Vagina (tissue), 2 donors: ENCODE measurements at regions not wholly inside any gene's neighbourhood (a gene's known extent, or its start where the extent isn't known, plus 50 kb on each side); places are given as distances from the start of the nearest gene placed in this dataset.

Source experiments
- DNase-seq, 2 donors: peaks; one replicate each; pipeline ENCODE4 v3.0.0-alpha.2; 2017; ENCODE audit errors: extremely low spot score in 2 of 2
- H3K27ac ChIP-seq: fragments of 200-600 bp; sonication (generic); one replicate; pipeline ENCODE4 v1.5.1; 2019
- H3K27me3 ChIP-seq: fragments of 200-600 bp; sonication (generic); one replicate; pipeline ENCODE4 v1.5.1; 2019
- H3K36me3 ChIP-seq, 2 donors: fragments of 200-600 bp; sonication (generic); one replicate each; pipeline ENCODE4 v1.5.1; 2017 to 2019
- H3K4me1 ChIP-seq: fragments of 200-600 bp; sonication (generic); one replicate; pipeline ENCODE4 v1.5.1; 2019
- H3K4me3 ChIP-seq, 2 donors: fragments of 200-600 bp; sonication (generic); 1 replicate in 1 of 2; 2 replicates in 1 of 2; pipeline ENCODE4 v1.5.1; 2016 to 2019
- H3K9me3 ChIP-seq: fragments of 200-600 bp; sonication (generic); one replicate; pipeline ENCODE4 v1.5.1; 2019
- POLR2A ChIP-seq, 2 donors: fragments of 450-650 bp; IDR thresholded peaks; one replicate each; pipeline ENCODE4 v1.6.1; 2017; ENCODE audit warnings: antibody characterized with exemption in 2 of 2, mild to moderate bottlenecking in 2 of 2, moderate library complexity in 2 of 2
- POLR2AphosphoS5 ChIP-seq, 2 donors: sonication (generic); formaldehyde crosslinking; IDR thresholded peaks; one replicate each; pipeline ENCODE4 v1.9.0; 2017; ENCODE audit warnings: antibody characterized with exemption in 2 of 2, mild to moderate bottlenecking in 2 of 2, low read depth in 1 of 2; ENCODE audit not compliant: insufficient read depth in 1 of 2
- intact Hi-C: fragments of 100-400 bp; cut with DNase I; formaldehyde crosslinking; loops from one replicate; pipeline ENCODE4 v1.15.1; 2023
- TF ChIP-seq, protein P1 (sequence below), 3 experiments: fragments of 450-650 bp in 2 of 3; fragments of 200-600 bp in 1 of 3; sonication (generic) in 1 of 3; IDR thresholded peaks; one replicate each; pipeline ENCODE4 v1.5.1; 2017 to 2019; ENCODE audit warnings: antibody characterized with exemption in 3 of 3, mild to moderate bottlenecking in 2 of 3, moderate library complexity in 2 of 3

DNA sequence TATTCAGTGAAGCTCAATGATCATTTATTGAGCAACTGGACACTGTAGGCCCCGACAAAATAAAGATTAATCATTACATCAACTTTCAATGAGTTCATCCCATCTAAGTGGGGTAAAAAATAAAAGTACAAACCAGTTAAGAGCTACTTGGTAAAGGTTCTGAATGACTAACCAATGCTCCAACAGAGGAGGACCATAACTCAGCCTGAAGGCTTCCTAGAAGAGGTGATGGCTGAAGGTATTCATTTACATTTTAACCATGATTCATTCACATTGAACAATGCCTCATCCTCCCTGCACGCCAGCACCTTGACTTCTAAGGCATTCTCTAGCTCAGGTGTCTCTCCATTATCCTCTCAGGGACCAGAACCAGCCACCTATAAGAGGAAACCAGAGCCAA lies 201.4 kb downstream of the ZNF462 start:
- no peak overlapping the region for H3K4me3 ChIP-seq
- TF ChIP-seq, protein P1, sequence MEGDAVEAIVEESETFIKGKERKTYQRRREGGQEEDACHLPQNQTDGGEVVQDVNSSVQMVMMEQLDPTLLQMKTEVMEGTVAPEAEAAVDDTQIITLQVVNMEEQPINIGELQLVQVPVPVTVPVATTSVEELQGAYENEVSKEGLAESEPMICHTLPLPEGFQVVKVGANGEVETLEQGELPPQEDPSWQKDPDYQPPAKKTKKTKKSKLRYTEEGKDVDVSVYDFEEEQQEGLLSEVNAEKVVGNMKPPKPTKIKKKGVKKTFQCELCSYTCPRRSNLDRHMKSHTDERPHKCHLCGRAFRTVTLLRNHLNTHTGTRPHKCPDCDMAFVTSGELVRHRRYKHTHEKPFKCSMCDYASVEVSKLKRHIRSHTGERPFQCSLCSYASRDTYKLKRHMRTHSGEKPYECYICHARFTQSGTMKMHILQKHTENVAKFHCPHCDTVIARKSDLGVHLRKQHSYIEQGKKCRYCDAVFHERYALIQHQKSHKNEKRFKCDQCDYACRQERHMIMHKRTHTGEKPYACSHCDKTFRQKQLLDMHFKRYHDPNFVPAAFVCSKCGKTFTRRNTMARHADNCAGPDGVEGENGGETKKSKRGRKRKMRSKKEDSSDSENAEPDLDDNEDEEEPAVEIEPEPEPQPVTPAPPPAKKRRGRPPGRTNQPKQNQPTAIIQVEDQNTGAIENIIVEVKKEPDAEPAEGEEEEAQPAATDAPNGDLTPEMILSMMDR (IDR thresholded peaks at IDR 0.05): no peak
- TF ChIP-seq POLR2AphosphoS5 (IDR thresholded peaks at IDR 0.05; ENCODE audit: insufficient read depth in 1 of 2, low read depth in 1 of 2) (no peak), POLR2A (IDR thresholded peaks at IDR 0.05) (no peak)
- no peaks in the 10 kb centered on the region for H3K36me3 ChIP-seq
- intact Hi-C loops: no loop called here
- no peaks in the 10 kb centered on the region for H3K4me1 ChIP-seq
- DNase-seq: no peak
- H3K9me3 ChIP-seq: no peaks in the 10 kb centered on the region
- no peaks in the 10 kb centered on the region for H3K27me3 ChIP-seq
- H3K27ac ChIP-seq: no peak overlapping the region

DNA sequence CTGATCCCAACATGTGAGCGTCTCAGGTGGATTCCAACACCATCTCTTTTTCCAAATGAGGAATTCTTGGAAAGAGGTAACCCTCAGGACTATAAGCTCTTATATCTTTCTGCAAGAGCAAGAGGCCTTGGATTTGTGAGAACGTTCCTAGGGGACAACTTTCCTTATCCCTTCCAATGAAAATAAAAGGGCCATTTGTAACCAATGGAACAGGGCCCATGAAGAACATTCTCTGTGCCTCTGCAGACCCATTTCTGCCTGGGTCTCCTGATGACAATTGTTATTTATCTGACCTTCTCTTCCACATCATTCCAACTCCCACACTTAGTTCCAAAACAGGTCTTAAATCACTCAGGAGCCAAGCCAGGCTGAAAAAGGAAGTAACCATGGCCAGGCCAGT lies 202.6 kb downstream of the ZNF462 start:
- DNase-seq: no peak
- TF ChIP-seq, protein P1 (IDR thresholded peaks at IDR 0.05): no peak
- no peak for TF ChIP-seq POLR2A (IDR thresholded peaks at IDR 0.05)
- no peak for TF ChIP-seq POLR2AphosphoS5 (IDR thresholded peaks at IDR 0.05; ENCODE audit: insufficient read depth in 1 of 2, low read depth in 1 of 2)
- H3K4me1 ChIP-seq: no peaks in the 10 kb centered on the region
- no peaks in the 10 kb centered on the region for H3K9me3 ChIP-seq
- no peak overlapping the region for H3K4me3 ChIP-seq
- no peaks in the 10 kb centered on the region for H3K27me3 ChIP-seq
- intact Hi-C loops: no loop called here
- H3K27ac ChIP-seq: no peak overlapping the region
- H3K36me3 ChIP-seq: no peaks in the 10 kb centered on the region

DNA sequence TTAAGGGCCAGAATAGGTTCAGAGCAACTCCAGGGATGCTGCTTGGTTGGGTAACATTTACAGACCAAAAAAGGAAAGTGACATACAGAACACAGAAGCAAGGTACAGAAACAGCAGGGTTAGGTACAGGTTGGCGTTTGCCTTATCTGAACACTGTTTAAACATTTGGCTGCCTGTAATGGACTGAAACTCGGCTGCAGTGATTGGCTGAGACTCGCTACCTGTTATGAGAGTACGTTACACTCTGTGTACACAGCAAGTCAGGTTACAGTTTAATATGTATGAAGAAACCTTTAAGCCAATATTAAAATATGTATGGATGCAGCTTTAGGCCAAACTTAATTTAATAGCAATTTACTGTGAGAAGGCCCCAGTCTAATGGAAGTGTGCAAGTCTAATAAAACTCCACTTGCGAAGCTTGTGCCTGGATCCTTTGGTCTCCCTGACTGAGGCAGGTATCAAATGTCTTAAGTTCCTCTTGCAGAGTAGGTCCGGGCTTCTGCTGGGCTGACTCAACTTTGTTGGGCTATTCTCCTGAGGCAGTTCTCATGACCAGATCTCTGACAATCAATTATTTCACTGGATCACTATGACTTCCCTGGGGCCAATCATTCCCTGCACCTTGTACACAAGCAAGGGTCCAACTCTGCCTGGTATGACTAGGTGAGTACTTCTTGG lies 204.9 kb downstream of the ZNF462 start:
- intact Hi-C loops: no loop called here
- TF ChIP-seq POLR2A (IDR thresholded peaks at IDR 0.05) (no peak), POLR2AphosphoS5 (IDR thresholded peaks at IDR 0.05; ENCODE audit: insufficient read depth in 1 of 2, low read depth in 1 of 2) (no peak)
- TF ChIP-seq, protein P1 (IDR thresholded peaks at IDR 0.05): no peak
- Histone ChIP-seq H3K9me3 (no peaks in the 10 kb centered on the region), H3K36me3 (no peaks in the 10 kb centered on the region), H3K4me1 (no peaks in the 10 kb centered on the region), H3K27me3 (no peaks in the 10 kb centered on the region), H3K4me3 (no peak overlapping the region), H3K27ac (no peak overlapping the region)
- no peak for DNase-seq

- H3K9me3 ChIP-seq: no peaks in the 10 kb centered on the region
- intact Hi-C loops: no loop called here
- DNase-seq: no peak
These were observed 205.6 kb downstream of the ZNF462 start for GRCh38 chr9:107068581-107068980.

GRCh38 chr9:107070586-107070985 lies 207.6 kb downstream of the ZNF462 start:
- H3K36me3 ChIP-seq: no peaks in the 10 kb centered on the region
- no peak for DNase-seq
- no peaks in the 10 kb centered on the region for H3K27me3 ChIP-seq
- no peak overlapping the region for H3K4me3 ChIP-seq
- H3K4me1 ChIP-seq: no peaks in the 10 kb centered on the region
- intact Hi-C loops: no loop called here
- H3K27ac ChIP-seq: no peak overlapping the region
- TF ChIP-seq POLR2AphosphoS5 (IDR thresholded peaks at IDR 0.05; ENCODE audit: insufficient read depth in 1 of 2, low read depth in 1 of 2) (no peak), POLR2A (IDR thresholded peaks at IDR 0.05) (no peak)
- TF ChIP-seq, protein P1 (IDR thresholded peaks at IDR 0.05): no peak
- H3K9me3 ChIP-seq: no peaks in the 10 kb centered on the region

More at GRCh38 chr9:107068581-107068980, 205.6 kb downstream of the ZNF462 start:
- Histone ChIP-seq H3K4me3 (no peak overlapping the region), H3K27me3 (no peaks in the 10 kb centered on the region), H3K27ac (no peak overlapping the region), H3K4me1 (no peaks in the 10 kb centered on the region), H3K36me3 (no peaks in the 10 kb centered on the region)
- TF ChIP-seq POLR2A (IDR thresholded peaks at IDR 0.05): no peak
- TF ChIP-seq, protein P1 (IDR thresholded peaks at IDR 0.05): no peak
- no peak for TF ChIP-seq POLR2AphosphoS5 (IDR thresholded peaks at IDR 0.05; ENCODE audit: insufficient read depth in 1 of 2, low read depth in 1 of 2)
